Vagina (tissue), 2 donors: ENCODE measurements at regions not wholly inside any gene's neighbourhood (a gene's known extent, or its start where the extent isn't known, plus 50 kb on each side); places are given as distances from the start of the nearest gene placed in this dataset.

ENCODE experiments used
- DNase-seq, 2 donors: peaks; one replicate each; pipeline ENCODE4 v3.0.0-alpha.2; 2017; ENCODE audit errors: extremely low spot score in 2 of 2
- H3K27ac ChIP-seq: fragments of 200-600 bp; sonication (generic); one replicate; pipeline ENCODE4 v1.5.1; 2019
- H3K27me3 ChIP-seq: fragments of 200-600 bp; sonication (generic); one replicate; pipeline ENCODE4 v1.5.1; 2019
- H3K36me3 ChIP-seq, 2 donors: fragments of 200-600 bp; sonication (generic); one replicate each; pipeline ENCODE4 v1.5.1; 2017 to 2019
- H3K4me1 ChIP-seq: fragments of 200-600 bp; sonication (generic); one replicate; pipeline ENCODE4 v1.5.1; 2019
- H3K4me3 ChIP-seq, 2 donors: fragments of 200-600 bp; sonication (generic); 1 replicate in 1 of 2; 2 replicates in 1 of 2; pipeline ENCODE4 v1.5.1; 2016 to 2019
- H3K9me3 ChIP-seq: fragments of 200-600 bp; sonication (generic); one replicate; pipeline ENCODE4 v1.5.1; 2019
- POLR2A ChIP-seq, 2 donors: fragments of 450-650 bp; IDR thresholded peaks; one replicate each; pipeline ENCODE4 v1.6.1; 2017; ENCODE audit warnings: antibody characterized with exemption in 2 of 2, mild to moderate bottlenecking in 2 of 2, moderate library complexity in 2 of 2
- POLR2AphosphoS5 ChIP-seq, 2 donors: sonication (generic); formaldehyde crosslinking; IDR thresholded peaks; one replicate each; pipeline ENCODE4 v1.9.0; 2017; ENCODE audit warnings: antibody characterized with exemption in 2 of 2, mild to moderate bottlenecking in 2 of 2, low read depth in 1 of 2; ENCODE audit not compliant: insufficient read depth in 1 of 2
- intact Hi-C: fragments of 100-400 bp; cut with DNase I; formaldehyde crosslinking; loops from one replicate; pipeline ENCODE4 v1.15.1; 2023
- TF ChIP-seq, protein P1 (sequence below), 3 experiments: fragments of 450-650 bp in 2 of 3; fragments of 200-600 bp in 1 of 3; sonication (generic) in 1 of 3; IDR thresholded peaks; one replicate each; pipeline ENCODE4 v1.5.1; 2017 to 2019; ENCODE audit warnings: antibody characterized with exemption in 3 of 3, mild to moderate bottlenecking in 2 of 3, moderate library complexity in 2 of 3

DNA sequence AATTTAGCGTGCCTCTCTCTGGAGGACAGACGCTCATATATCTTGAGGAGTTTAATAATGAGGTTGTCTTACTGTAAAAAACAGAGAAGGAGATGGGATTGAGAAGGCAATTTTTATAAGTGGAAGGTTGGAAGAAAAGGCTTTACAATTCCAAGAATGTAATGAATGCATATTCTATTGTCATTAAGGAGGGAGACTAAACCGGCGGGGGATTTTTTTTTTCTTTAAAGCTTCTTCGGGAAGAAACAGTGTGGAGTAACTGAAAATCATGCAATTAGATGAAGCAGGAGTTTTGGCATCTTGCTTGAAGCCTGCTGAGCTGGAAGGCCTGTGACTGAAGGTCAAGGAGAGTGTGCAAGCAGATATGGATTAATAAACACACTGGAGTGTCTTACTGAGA, 124.4 kb downstream of the HRH4 start:
- H3K9me3 ChIP-seq: no peaks in the 10 kb centered on the region
- no peak for DNase-seq
- H3K27ac ChIP-seq: no peak overlapping the region
- intact Hi-C loops: no loop called here
- H3K4me3 ChIP-seq: no peak overlapping the region
- H3K27me3 ChIP-seq: no peaks in the 10 kb centered on the region
- TF ChIP-seq, protein P1, sequence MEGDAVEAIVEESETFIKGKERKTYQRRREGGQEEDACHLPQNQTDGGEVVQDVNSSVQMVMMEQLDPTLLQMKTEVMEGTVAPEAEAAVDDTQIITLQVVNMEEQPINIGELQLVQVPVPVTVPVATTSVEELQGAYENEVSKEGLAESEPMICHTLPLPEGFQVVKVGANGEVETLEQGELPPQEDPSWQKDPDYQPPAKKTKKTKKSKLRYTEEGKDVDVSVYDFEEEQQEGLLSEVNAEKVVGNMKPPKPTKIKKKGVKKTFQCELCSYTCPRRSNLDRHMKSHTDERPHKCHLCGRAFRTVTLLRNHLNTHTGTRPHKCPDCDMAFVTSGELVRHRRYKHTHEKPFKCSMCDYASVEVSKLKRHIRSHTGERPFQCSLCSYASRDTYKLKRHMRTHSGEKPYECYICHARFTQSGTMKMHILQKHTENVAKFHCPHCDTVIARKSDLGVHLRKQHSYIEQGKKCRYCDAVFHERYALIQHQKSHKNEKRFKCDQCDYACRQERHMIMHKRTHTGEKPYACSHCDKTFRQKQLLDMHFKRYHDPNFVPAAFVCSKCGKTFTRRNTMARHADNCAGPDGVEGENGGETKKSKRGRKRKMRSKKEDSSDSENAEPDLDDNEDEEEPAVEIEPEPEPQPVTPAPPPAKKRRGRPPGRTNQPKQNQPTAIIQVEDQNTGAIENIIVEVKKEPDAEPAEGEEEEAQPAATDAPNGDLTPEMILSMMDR (IDR thresholded peaks at IDR 0.05): no peak
- TF ChIP-seq POLR2A (IDR thresholded peaks at IDR 0.05) (no peak), POLR2AphosphoS5 (IDR thresholded peaks at IDR 0.05; ENCODE audit: insufficient read depth in 1 of 2, low read depth in 1 of 2) (no peak)
- no peaks in the 10 kb centered on the region for H3K4me1 ChIP-seq
- H3K36me3 ChIP-seq: no peaks in the 10 kb centered on the region

DNA sequence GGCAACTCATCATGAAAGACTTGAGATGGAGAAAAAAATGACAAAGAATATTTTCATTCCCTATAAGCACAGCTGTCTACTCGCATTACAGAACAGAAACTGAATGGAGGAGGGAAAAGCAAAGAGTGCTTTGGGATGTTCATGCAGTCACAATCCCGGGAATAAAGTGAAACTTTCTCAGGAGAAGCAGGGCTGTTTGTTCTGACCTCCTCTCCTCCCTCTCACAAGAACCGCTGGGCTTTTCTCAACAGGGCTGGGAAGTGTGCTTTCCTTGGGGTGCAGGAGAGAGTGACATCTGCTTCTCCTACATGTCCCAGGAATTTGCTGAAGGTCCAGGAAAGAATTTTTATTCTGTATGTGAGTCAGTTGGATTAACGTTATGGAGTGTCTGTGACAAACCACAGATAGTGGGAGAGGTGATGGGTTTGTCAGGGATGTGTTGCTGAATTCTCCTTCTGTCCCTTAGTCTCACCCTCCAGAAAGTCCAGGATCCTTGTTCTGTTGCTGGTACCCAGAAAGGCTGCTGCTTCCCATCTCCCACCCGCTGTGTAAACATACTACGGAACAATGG, 125.6 kb downstream of the HRH4 start:
- H3K4me1 ChIP-seq: no peaks in the 10 kb centered on the region
- no peak for TF ChIP-seq POLR2AphosphoS5 (IDR thresholded peaks at IDR 0.05; ENCODE audit: insufficient read depth in 1 of 2, low read depth in 1 of 2)
- TF ChIP-seq POLR2A (IDR thresholded peaks at IDR 0.05): no peak
- TF ChIP-seq, protein P1 (IDR thresholded peaks at IDR 0.05): no peak
- H3K4me3 ChIP-seq: no peak overlapping the region
- intact Hi-C loops: no loop called here
- DNase-seq: no peak
- H3K36me3 ChIP-seq: no peaks in the 10 kb centered on the region
- H3K9me3 ChIP-seq: no peaks in the 10 kb centered on the region
- H3K27ac ChIP-seq: no peak overlapping the region
- H3K27me3 ChIP-seq: no peaks in the 10 kb centered on the region

DNA sequence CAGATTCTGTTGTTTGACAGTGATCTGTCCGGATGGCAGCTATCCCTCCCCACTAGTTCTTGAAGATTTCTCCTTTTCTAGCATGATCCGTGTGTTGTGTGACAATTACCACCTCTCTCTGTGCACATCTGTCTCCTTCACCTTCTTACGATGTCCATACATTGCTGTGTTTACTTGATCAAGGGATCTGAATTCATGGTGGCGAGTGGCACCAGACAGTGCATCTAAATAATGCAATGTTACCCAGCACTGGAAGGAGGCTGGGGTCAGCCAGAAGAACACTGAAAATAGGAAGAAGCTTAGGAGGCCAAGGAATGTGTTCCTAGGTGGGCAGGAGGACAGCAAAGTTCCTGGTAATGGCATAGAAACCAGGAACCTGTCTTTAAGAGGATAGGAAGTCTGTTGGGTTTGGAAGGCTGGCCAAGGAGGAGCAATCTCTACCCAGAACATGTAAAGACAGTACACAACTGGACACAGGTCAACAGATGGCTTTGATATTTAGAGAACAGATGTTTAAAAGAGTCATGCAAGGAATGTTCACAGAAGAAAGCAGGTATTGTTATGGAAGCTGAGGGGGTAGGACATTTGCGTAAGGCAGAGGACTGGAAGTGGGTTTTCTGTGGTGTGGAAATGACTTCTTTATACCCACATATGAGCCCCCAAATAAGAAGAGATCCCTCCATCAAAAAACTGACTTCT, 126.4 kb downstream of the HRH4 start:
- peak in 1 of 2 donors; percentile 40 for DNase-seq
- intact Hi-C loops: no loop called here

DNA sequence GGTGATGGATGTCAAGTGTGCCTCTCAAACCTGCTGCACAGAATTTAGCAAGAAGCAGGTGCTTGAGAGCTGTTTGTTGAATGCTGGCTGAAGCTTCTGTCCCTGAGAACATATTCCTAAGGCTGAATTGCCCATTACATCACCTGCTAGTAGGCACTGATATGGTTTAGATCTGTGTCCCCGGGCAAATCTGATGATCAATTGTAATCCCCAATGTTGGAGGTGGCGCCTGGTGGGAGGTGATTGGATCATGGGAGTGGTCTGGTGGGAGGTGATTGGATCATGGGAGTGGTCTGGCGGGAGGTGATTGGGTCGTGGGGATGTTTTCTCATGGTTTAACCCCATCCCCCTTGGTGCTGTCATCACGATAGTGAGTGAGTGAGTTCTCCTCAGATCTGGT, 128.0 kb downstream of the HRH4 start:
- Histone ChIP-seq H3K36me3 (no peaks in the 10 kb centered on the region), H3K9me3 (no peaks in the 10 kb centered on the region), H3K27me3 (no peaks in the 10 kb centered on the region), H3K4me3 (no peak overlapping the region), H3K4me1 (no peaks in the 10 kb centered on the region), H3K27ac (no peak overlapping the region)
- intact Hi-C loops: no loop called here
- TF ChIP-seq, protein P1 (IDR thresholded peaks at IDR 0.05): no peak
- no peak for TF ChIP-seq POLR2A (IDR thresholded peaks at IDR 0.05)
- TF ChIP-seq POLR2AphosphoS5 (IDR thresholded peaks at IDR 0.05; ENCODE audit: insufficient read depth in 1 of 2, low read depth in 1 of 2): no peak
- DNase-seq: peak in 1 of 2 donors; percentile 82

More for the DNA sequence above, 126.4 kb downstream of the HRH4 start:
- Histone ChIP-seq H3K36me3 (no peaks in the 10 kb centered on the region), H3K27ac (no peak overlapping the region), H3K9me3 (no peaks in the 10 kb centered on the region), H3K27me3 (no peaks in the 10 kb centered on the region), H3K4me3 (no peak overlapping the region), H3K4me1 (no peaks in the 10 kb centered on the region)
- TF ChIP-seq POLR2AphosphoS5 (IDR thresholded peaks at IDR 0.05; ENCODE audit: insufficient read depth in 1 of 2, low read depth in 1 of 2): no peak
- TF ChIP-seq, protein P1 (IDR thresholded peaks at IDR 0.05): no peak
- no peak for TF ChIP-seq POLR2A (IDR thresholded peaks at IDR 0.05)

DNA sequence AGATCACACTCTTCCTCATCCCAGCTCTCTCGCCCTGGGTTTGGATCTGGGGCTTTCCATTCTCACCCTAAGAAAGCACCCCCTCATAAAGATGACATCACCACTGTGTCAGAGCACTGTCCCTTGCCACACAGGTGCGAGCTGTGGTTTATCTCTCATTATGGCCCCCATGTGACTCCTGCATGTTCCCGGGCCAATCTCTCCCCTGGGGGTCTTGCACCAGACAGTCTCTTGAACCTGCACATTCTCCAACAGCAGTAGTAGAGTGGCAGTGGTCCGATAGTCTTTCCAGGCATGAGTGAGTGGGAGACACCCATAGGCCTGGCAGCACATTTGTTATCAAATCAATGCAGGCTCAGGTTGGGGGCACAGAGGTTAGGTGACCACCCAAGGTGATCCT, 130.5 kb downstream of the HRH4 start:
- no peak for TF ChIP-seq POLR2A (IDR thresholded peaks at IDR 0.05)
- intact Hi-C loops: loop anchor here (10.0 kb wide), 1 partner anchor 134 kb away; no protein-coding TSS in a partner anchor
- DNase-seq: peak in 1 of 2 donors; percentile 74
- Histone ChIP-seq H3K4me3 (no peak overlapping the region), H3K9me3 (no peaks in the 10 kb centered on the region), H3K27me3 (no peaks in the 10 kb centered on the region), H3K27ac (no peak overlapping the region), H3K36me3 (no peaks in the 10 kb centered on the region), H3K4me1 (no peaks in the 10 kb centered on the region)
